Activated naive CD4-positive, alpha-beta T cell treated with Interleukin-2 at 50 U/mL for 16 hours (primary cell): ENCODE measurements at regions not wholly inside any gene's neighbourhood (a gene's known extent, or its start where the extent isn't known, plus 50 kb on each side); places are given as distances from the start of the nearest gene placed in this dataset.
"Not testable (repeated sequence)": the region's sequence is repeated elsewhere in the genome, so short reads cannot be mapped to it uniquely, and the experiment has no call there.

Experiments
- DNase-seq: peaks from one replicate; pipeline ENCODE4 v3.0.0-alpha.2; 2020

DNA sequence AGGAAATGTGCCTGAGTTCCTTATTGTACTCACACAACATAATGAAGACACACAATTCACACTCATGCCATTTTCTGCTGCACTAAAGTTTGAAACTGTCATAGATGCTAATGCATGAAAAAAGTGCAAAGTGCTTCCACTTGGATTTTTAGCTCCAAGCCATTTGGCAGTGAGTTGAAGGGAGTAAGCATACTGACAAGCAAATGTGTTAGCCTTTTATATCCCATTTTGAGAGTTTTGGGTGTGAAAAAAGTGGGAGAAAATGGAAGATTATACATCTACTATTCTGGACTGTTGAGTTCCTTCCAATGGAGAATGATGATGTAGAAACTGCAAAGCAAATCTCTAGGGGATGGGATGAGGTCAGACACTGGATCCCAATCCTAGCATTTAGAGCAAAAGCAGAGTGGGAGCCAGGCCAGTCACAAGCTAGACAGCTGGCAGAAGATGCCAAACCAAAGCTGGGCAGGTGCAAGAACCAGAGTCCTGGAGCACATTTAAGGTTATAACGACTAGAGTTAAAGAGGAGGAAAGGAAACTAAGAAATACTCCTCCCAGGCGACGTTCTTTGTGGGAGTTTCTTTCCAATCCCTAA is 216.8 kb downstream of the FBXO8 start:
- DNase-seq = no peak

DNA sequence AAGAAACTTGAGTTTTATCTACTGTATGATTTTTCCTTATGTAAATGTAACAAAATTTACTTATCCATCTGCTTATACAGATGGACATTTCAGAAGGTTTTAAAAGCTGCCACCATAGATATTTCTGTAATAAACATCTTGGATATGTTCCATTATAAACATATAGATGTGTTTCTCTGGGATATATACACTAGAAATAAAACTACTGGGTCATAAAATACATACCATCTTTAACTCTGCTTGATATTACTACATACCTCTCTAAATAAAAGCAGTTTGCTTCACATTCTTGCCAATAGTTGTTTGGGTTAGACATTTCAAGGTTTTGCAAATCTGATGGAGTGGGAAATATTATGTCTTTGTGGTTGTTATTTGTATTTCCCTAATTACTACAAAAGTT is 220.6 kb downstream of the FBXO8 start:
- DNase-seq = no peak

DNA sequence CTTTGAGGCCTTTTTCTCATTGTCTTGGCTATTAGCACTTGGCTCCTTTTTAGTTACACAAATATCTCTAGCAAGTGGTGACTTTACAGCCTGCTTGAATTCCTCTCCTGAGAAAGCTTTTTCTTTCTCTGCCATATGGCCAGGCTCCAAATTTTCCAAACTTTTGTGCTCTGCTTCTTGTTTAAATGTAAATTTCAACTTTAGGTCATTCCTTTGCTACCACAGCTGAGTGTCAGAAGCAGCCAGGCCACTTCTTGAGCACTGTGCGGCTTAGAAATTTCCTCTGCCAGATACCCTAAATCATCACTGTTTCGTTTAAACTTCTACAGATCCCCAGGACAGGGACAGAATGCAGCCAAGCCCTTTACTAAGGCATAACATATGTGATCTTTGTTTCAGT is 222.4 kb downstream of the FBXO8 start:
- no peak for DNase-seq

DNA sequence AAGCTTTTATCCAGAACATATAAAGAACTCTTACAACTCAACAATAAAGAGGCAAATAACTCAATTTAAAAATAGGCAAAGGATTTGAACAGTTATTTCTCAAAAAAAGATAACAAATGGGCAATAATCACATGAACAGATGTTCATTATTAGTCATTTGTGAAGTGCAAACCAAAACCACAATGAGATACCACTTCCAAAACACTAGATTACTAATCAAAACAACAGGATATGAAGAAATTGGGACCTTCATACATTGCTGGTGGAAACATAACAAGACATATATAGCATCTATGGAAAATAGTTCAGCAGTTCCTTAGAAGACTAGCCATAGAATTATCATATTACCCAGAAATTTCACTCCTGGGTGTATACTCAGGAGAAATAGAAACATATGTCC is 224.6 kb downstream of the FBXO8 start:
- DNase-seq = no peak

DNA sequence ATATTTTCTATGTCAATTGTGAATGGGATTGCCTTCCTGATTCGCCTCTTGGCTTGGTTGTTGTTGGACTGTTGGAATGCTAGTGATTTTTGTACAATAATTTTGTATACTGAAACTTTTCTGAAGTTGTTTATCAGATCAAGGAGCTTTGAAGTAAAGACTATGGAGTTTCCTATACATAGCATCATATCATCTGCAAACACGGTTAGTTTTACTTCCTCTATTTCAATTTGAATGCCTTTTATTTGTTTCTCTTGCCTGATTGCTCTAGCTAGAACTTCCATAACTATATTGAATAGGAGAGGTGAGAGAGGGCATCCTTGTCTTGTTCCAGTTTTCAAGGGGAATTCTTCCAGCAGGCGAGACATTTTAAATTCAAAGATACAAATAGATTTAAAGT is 226.5 kb downstream of the FBXO8 start:
- DNase-seq = no peak

DNA sequence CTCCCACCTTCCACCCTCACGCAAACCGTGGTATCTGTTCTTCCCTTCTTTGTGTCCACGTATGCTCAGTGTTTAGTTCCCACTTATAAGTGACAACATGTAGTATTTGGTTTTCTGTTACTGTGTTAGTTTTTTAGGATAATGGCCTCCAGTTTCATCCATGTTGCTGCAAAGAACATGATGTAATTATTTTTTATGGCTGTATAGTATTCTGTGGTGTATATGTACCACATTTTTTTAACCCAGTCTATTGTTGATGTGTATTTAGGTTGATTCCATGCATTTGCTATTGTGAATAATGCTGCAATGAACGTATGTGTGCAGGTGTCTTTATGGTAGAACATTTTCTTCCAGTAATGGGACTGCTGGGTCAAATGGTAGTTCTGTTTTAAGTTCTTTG is 228.1 kb downstream of the FBXO8 start:
- no peak for DNase-seq

DNA sequence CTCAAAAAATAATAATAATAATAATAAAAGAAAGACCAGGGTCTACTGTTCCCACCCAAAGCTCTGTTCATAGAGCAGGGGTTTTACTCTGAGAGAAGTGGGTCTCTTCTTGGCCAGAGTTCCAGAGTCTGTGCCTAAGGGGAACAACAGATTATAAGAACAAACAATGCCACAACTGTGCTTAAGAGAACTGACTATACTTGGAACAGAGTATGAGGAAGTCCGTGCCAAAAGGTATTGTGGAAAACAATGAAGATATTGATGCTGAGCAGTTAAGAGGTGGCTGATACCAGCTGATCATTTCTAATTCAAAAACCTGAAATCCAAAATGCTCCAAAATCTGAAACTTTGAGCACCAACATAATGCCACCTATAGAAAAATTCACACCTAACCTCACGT is 229.6 kb downstream of the FBXO8 start:
- no peak for DNase-seq

DNA sequence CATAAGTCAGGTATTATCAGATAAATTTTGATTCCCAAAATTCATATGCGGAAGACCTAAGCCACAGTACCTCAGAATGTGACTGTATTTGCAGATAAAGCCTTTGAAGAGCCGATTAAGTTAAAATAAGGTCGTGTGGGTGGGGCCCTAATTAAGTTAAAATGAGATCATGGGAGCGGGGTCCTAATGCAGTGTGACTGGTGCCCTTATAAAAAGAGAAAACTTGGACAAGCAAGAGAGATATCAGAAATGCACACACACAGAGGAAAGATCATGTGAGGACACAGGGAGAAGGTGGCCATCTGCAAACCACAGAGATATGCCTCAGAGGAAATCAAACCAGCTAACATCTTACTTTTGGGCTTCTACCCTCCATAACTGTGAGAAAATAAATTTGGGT is 236.1 kb downstream of the FBXO8 start:
- DNase-seq = no peak

DNA sequence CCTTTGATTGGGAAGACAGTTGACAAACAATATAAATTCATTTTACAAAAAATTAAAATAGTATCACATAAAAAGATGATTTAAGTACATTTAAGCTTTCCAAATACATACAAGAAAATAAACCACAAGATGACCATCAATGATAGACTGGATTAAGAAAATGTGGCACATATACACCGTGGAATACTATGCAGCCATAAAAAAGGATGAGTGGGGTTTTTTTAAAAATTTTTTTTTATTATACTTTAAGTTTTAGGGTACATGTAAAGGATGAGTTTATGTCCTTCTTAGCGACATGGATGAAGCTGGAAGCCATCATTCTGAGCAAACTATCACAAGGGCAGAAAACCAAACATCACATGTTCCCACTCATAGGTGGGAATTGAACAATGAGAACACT is 237.6 kb downstream of the FBXO8 start:
- DNase-seq = not testable (repeated sequence)

DNA sequence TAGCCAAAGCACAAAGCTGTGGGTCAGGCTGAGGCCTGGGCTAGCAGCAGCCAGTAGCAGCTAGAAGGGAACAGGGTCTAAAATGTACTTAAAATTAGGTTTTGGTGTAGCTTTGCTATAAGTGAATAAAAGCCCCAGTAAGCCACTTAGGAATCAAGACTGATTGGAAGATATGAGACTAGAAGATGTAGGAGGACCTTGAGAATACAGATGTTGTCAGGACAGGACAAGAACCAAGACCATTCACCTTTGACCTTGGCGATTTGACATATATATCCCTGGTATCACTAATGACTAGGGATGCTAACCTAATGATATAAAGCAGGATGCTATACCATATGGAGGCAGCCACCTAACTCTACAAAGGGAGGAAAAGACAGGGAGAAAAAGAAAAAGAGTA is 238.1 kb downstream of the FBXO8 start:
- DNase-seq = no peak

DNA sequence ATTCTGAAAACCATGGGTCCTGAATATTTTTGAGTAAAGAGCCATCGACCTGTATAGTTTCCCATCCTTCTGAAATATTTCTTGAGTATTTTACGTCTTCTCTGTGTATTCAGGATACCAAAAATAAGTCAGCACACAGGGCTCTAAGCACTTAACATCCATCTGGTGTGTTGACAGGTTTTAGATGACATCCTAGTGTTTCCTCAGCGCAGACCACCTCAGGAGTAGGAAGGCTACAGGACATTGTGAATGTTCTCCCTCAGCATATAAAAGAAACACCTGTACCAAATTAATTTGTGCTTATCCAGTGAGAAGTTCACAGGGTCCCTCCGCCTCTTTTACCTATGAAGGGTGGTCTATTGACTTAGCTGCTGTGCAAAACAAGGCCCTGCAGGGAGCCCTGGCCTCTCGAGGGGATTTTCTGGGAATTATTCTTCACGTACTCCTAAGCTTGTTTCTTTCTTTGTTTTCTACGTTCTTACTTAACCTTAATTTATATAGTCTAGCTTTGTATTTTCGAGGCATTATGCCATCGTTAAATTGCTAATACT is 241.8 kb downstream of the FBXO8 start:
- no peak for DNase-seq

DNA sequence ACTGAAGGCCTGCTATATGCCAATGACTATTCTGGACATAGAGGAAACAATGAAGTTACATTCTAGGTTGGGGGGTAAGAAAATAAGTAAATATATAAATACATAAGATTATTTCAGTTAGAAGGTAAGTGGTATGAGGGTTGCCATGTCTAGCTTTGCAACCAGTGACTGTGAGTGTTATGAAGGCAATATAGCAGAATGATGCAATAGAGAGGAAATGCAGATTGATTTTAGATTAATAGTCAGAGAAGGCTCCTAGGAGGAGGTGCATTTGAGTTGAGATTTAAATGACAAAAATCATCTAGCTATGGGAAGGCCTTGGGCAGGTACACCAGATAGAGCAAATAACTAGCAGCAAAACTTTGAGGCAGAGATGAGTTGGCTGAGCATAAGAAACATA is 243.2 kb downstream of the FBXO8 start:
- no peak for DNase-seq

DNA sequence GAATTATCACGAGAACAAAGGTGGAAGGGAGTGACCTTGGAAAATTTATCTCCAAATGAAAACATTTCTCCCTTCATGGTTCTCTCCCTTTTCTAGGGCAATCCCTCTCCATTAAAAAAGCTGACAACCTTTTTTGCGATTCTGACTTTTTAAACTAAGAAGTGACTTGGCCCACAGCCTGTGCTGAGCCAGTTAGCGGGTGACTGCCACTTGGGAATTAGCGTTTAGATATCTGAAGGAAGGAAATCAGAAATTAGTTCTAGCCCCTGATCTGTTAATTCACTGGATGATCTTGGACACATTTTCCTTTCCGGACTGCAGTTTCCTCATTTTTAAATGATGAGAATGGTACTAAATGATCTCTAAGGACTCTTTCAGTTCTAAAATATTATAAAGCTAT is 245.0 kb downstream of the FBXO8 start:
- no peak for DNase-seq

DNA sequence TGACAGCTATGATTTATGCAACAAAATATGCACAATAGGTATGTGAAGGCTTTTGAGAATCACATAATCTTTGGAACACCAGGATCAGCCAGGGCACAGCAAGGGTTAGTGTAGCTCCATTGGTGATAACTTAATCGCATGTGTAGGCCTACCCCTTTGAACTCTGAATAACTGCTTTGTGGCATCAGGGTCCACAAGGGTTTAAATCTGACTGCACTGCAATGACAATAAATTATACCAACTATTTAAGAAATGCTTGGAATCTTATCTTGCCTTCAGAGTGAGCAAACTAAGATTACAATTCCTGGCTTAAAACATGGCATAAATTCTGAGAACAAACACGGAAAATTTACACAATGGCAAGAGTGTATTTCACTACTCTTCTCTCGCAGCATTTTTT is 245.8 kb downstream of the FBXO8 start:
- no peak for DNase-seq

DNA sequence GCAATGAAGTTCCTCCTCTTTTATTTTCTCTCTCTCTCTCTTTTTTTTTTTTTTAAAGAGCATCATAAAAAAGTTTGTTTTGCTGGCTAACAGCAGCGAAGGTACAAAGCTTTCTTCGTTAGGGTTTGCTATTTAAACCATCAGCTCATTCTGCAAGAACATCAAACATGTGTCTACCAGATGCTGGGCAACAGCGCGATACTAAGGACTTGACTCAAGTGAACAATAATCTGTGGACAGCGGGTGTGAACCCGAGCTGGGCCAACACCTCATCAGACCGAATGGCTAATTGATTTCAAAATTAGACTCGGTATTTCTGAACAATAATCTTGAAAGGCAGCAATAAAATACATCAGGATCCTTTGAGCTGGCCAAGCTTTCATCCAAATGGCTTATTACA is 246.4 kb downstream of the FBXO8 start:
- no peak for DNase-seq

DNA sequence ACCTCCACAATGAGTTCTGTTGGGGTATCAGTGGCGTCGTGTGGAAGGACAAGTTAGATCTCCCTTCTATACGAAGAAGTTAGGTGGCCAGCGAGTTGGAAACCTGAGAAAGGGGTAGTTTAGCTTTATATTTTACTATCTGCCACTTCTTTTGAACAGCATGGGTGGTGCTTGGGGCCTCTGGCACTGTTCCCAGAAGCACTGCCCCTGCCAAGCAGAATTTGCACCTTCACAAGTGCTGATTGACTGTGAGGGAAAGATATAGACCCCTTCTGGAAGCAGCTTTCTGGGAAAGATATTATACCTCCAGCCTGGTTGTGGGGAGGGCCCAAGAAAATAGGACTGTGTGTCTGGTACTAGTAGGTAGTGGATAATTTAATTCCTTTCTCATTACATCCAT is 246.9 kb downstream of the FBXO8 start:
- no peak for DNase-seq

DNA sequence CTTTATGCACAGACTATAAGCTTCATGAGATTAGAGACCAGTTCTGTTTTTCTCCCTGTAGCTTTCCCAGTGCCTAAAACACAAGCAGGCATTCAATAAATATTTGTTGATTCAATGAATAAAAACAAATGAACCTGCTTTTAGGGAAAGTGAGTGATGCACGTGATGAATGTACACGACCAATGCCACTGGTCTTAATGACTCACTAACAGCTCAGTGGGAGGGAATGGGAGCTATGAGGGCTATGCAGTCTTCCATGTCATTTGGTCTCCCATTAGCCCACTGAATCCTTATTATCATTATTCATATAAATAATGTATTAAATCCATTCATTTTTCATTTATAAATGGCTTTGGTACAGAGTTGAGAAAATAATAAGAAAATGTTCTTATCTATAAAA is 247.4 kb downstream of the FBXO8 start:
- DNase-seq = no peak

DNA sequence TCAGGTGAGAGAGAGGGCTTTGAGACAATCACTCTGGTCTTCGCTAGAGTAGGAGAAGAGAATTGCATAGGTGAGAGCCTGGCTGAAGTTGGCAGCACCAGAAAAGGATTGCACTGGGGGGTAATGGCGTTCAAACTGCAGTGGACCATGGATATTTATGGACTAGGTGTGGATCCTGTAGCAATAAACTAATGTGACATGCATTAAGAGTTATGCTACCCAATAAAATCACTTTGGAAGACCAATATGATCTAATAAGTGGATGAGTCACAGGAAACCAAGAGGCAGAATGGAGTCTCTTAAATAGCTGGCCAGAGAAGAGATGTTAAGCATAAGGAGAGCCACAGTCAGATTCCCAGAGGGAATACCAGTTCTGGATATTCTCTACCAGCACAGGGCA is 259.8 kb downstream of the FBXO8 start:
- DNase-seq = no peak

DNA sequence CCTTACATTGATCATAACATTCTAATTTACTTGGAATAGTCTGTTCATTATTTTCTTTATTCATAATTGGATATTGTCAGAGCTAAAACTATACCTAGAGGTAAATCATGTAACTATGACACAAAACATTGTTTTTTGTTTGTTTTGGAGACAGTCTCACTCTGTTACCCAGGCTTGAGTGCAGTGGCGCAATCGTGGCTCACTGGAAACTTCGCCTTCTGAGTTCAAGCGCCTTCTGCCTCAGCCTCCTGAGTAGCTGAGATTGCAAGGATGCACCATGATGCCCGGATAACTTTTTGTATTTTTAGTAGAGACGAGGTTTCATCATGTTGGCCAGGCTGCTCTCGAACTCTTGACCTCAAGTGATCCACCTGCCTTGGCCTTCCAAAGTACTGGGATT is 265.2 kb downstream of the FBXO8 start:
- no peak for DNase-seq

DNA sequence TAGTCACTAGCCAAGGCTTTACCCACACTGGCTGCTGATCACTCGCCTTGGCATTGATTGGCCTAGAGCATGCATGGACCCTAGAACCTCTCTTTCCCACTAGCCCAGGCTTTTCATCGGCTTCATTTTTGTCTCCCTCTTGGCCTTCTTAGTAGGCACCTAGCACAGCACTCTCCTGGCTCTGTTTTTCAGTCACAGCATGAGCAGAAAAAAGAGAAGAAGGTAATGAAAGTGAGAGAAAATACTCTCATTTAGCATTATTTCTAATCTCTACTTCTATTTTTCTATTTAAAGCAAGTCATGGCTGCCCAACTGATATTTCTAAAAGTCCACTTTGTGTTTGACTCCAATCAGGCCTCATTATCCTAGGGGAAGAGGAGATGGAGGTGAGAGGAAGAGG is 267.2 kb downstream of the FBXO8 start:
- DNase-seq = no peak

DNA sequence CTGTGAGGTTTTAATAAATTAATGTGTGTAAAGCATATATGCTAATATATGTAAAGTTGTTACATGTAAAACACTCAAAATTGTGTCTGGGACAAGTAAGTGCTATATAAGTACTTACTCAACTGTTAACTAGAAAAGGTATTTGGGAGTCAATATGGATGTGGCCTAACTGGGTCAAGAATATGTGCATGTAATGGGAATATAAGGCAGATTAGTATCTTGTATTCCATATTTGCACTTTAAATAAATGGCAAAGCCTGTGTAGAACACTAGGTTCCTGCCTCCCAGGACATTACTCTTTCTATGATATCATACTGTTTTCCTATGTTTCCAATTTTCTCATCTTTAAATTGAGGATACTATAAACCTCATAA is 270.6 kb downstream of the FBXO8 start:
- DNase-seq = no peak

DNA sequence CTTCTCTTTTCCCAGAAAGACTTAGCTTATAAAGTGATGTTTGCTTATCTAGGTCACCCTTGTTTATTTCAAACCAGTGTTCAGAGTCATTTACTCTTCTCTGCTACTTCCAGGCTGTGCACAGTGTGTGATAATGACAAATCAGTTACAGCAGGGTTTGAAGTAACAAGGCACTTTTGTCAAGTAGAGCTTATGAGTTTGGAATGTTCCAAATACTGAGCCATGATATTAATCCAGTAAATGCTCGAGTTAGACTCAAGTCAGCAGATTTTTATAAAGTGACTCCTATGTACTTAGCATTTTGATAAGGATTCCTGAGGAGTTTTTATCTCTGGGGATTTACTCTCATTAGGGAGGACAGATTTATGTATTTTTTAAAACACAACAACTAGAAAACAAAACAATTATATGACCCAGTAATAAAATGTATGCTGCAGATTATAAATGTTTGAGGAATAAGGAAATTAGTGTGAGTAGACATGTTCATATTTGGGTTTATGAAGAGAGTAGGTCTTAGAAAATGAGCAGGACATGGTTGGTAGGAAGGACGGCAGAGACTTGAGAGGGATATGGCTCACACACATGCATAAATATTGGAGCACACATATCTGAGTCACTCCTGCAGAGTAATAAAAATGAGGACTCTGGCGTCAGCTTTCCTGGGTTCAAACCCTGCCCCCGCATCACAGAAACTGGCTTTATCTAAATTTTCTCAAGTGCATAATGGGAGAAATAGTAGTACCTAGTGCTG is 271.2 kb downstream of the FBXO8 start:
- DNase-seq = no peak

DNA sequence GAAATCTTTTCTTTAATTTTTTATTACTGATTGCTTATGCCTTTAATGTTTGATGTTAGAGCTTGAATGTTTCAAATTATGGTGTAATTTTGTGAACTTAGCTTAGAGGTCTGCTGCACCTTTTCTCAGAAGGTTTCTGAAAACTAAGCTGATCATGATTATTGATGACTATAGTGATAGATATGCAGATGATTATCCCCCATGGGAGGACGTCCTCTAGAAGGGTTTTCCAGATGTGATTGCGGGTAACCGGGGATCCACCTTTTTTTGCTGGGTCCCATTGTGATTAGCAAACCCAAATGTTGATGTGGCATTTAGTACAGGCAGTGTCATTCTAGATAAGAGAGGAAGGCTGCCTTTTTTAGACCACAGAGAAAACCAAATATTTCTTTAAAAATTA is 272.9 kb downstream of the FBXO8 start:
- DNase-seq = no peak

DNA sequence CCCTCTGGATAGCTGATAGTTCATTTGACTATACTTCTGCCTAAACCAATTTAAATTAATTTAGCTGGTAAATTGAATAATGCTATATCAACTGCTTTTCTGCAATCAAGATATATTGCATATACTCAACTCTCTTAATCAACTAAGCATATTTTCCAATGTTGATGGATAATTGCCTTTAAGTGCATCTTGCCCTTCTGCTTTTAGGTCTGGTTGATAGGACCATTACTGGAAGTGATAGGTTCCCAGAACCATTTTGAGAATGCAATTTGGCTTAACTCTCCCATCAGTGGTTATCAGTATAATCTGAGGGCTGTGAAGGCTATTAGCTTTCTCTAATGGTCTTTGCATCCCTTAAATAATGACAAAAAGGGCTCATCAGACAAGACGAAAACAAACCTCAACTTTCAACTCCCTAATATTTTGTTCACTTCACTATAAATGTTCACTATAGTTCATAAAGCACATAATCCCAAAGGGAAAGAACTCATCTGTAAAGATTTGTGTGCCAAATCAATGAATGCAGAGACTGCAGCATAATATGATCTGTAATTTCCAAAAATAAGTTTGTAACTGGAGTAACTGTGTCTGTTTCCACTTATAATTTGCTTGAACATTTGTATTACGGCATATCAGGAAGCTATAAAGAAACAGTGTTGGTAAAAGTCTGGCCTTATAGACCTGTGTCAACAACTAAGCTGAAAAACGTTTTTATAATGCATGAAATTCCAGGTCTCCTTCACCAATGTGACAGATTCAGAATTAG is 273.6 kb downstream of the FBXO8 start:
- no peak for DNase-seq
